HEK293T (cell line): ENCODE measurements at regions not wholly inside any gene's neighbourhood (a gene's known extent, or its start where the extent isn't known, plus 50 kb on each side); places are given as distances from the start of the nearest gene placed in this dataset.

Experiments
- CTCF ChIA-PET: fragments of 350-600 bp; formaldehyde crosslinking; extraction: SDS; loops from one replicate; lab custom pipeline; 2021; ENCODE audit warnings: antibody characterized with exemption, inconsistent platforms; lab: Yijun Ruan, JAX
- POLR2A ChIA-PET: fragments of 350-600 bp; formaldehyde crosslinking; extraction: SDS; loops from one replicate; lab custom pipeline; 2020; ENCODE audit warnings: antibody characterized with exemption, inconsistent platforms; lab: Yijun Ruan, JAX
- DNase-seq: peaks from one replicate; pipeline ENCODE4 v3.0.0; 2012; ENCODE audit warnings: mixed read lengths; ENCODE audit errors: extremely low spot score
- ARNT ChIP-seq: fragments of 450-650 bp; IDR thresholded peaks from 2 replicates; pipeline ENCODE4 v1.6.1; 2017; ENCODE audit warnings: mild to moderate bottlenecking
- BHLHE40 ChIP-seq: fragments of 450-650 bp; IDR thresholded peaks from 2 replicates; pipeline ENCODE4 v1.6.1; 2016; ENCODE audit warnings: mild to moderate bottlenecking, moderate library complexity, borderline replicate concordance
- CTBP1 ChIP-seq: fragments of 450-650 bp; IDR thresholded peaks from 2 replicates; pipeline ENCODE4 v1.6.1; 2016; ENCODE audit warnings: borderline replicate concordance
- ELF4 ChIP-seq: fragments of 450-650 bp; IDR thresholded peaks from 2 replicates; pipeline ENCODE4 v1.6.1; 2017; ENCODE audit warnings: antibody characterized with exemption
- FOXA1 ChIP-seq: fragments of 450-650 bp; IDR thresholded peaks from 2 replicates; pipeline ENCODE4 v1.6.1; 2016; ENCODE audit warnings: mild to moderate bottlenecking
- FOXK2 ChIP-seq: fragments of 450-650 bp; IDR thresholded peaks from 2 replicates; pipeline ENCODE4 v1.6.1; 2016; ENCODE audit warnings: mild to moderate bottlenecking
- FOXM1 ChIP-seq: fragments of 450-650 bp; IDR thresholded peaks from 2 replicates; pipeline ENCODE4 v1.6.1; 2017; ENCODE audit warnings: mild to moderate bottlenecking, borderline replicate concordance
- HDGF ChIP-seq: fragments of 450-650 bp; IDR thresholded peaks from 2 replicates; pipeline ENCODE4 v1.6.1; 2017; ENCODE audit warnings: antibody characterized with exemption, borderline replicate concordance
- L3MBTL2 ChIP-seq: fragments of 450-650 bp; conservative IDR thresholded peaks from 2 replicates; pipeline ENCODE4 v1.6.1; 2016; ENCODE audit warnings: mild to moderate bottlenecking
- LEF1 ChIP-seq: fragments of 450-650 bp; IDR thresholded peaks from 2 replicates; pipeline ENCODE4 v1.6.1; 2017; ENCODE audit warnings: mild to moderate bottlenecking, borderline replicate concordance
- NFRKB ChIP-seq: fragments of 450-650 bp; IDR thresholded peaks from 2 replicates; pipeline ENCODE4 v1.6.1; 2016; ENCODE audit warnings: mild to moderate bottlenecking, moderate library complexity
- SP1 ChIP-seq: fragments of 450-650 bp; IDR thresholded peaks from 2 replicates; pipeline ENCODE4 v1.6.1; 2017
- SUZ12 ChIP-seq: fragments of 450-650 bp; IDR thresholded peaks from 2 replicates; pipeline ENCODE4 v1.6.1; 2016; ENCODE audit warnings: mild to moderate bottlenecking
- TARDBP ChIP-seq: fragments of 450-650 bp; IDR thresholded peaks from 2 replicates; pipeline ENCODE4 v1.6.1; 2016
- ZNF384 ChIP-seq: fragments of 450-650 bp; IDR thresholded peaks from 2 replicates; pipeline ENCODE4 v1.6.1; 2016
- TF ChIP-seq, protein P1 (sequence below): fragments of 450-650 bp; IDR thresholded peaks from 2 replicates; pipeline ENCODE4 v1.6.1; 2016

GRCh38 chr20:16919841-16920240 is 171.7 kb downstream of the OTOR start:
- DNase-seq, result no peak
- CTCF ChIA-PET, result no interaction called here
- POLR2A ChIA-PET, result no interaction called here
- no peak for TF ChIP-seq SUZ12
- no peak for TF ChIP-seq FOXK2
- no peak for TF ChIP-seq CTBP1
- no peak for TF ChIP-seq TARDBP
- no peak for TF ChIP-seq BHLHE40
- TF ChIP-seq LEF1, result no peak
- TF ChIP-seq ELF4, result no peak
- TF ChIP-seq, protein P1, sequence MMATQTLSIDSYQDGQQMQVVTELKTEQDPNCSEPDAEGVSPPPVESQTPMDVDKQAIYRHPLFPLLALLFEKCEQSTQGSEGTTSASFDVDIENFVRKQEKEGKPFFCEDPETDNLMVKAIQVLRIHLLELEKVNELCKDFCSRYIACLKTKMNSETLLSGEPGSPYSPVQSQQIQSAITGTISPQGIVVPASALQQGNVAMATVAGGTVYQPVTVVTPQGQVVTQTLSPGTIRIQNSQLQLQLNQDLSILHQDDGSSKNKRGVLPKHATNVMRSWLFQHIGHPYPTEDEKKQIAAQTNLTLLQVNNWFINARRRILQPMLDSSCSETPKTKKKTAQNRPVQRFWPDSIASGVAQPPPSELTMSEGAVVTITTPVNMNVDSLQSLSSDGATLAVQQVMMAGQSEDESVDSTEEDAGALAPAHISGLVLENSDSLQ, result no peak
- no peak for TF ChIP-seq NFRKB

- DNase-seq, result no peak
- CTCF ChIA-PET, result no interaction called here
- TF ChIP-seq SP1, result no peak
- no peak for TF ChIP-seq LEF1
- TF ChIP-seq, protein P1, result no peak
- TF ChIP-seq NFRKB, result no peak
- no peak for TF ChIP-seq SUZ12
- TF ChIP-seq TARDBP, result no peak
- no peak for TF ChIP-seq ARNT
- no peak for TF ChIP-seq ZNF384
- no peak for TF ChIP-seq ELF4
- TF ChIP-seq CTBP1, result no peak
- POLR2A ChIA-PET, result no interaction called here
Observed at GRCh38 chr20:16922834-16923233, 174.7 kb downstream of the OTOR start.

DNA sequence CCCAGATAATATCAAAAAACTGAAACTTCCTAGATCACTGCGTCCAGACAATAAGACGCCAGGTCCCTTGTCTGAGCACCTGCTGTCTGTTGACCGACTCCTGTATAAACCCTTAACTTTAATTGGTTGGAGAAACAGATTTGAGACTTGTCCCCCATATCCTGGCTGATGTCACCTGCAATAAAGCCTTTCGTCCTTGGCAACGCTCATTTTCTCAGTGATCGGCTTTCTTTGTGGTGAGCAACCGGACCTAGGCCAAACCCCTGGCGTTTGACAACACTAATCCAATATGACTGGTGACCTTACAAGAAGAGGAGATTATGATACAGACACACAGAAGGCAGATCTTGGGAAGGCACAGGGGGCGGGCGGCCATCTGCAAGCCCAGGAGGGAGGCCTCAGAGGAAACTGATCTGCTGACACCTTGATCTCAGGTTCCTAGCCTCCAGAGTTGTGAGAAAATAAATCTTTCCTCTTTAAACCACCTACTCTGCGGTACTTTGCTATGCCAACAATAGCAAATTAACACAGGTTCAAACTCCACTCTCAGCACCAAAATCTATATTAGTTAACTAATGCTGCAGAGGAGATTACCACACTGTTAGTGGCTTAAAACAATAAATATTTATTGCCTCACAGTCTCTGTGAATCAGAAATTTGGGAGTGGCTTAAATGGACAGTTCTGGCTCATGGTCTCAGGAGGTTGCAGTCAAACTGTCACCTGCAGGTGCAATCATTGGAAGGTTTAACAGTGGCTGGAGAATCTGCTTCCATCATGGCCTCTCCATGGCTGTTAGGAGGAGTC is 178.7 kb downstream of the OTOR start:
- TF ChIP-seq ZNF384 (no peak), NFRKB (no peak), L3MBTL2 (no peak), FOXA1 (no peak), HDGF (no peak), FOXK2 (no peak), ARNT (no peak), TARDBP (no peak)
- DNase-seq, result no peak
- CTCF ChIA-PET, result no interaction called here
- POLR2A ChIA-PET, result no interaction called here

DNA sequence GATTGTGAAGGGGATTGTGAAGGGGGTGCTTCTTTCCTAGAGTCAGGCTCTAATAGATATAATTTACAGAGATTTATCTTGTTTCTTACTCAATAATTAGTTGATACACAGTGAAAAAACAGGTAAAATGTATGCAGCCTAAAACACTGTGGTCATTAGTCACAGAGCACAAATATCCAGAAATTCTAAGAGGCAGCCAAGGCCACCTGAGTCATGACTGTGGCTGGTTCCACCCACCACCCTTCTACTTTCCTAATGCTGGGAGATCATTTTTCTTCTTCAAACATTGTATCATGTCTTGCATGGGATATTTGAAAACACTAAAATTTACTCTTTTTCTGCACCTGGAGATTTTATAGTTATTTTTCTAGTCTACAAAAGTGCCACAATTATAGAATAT is 181.6 kb downstream of the OTOR start:
- POLR2A ChIA-PET, result no interaction called here
- DNase-seq, result no peak
- TF ChIP-seq BHLHE40 (no peak), ZNF384 (no peak), CTBP1 (no peak)
- CTCF ChIA-PET, result no interaction called here

DNA sequence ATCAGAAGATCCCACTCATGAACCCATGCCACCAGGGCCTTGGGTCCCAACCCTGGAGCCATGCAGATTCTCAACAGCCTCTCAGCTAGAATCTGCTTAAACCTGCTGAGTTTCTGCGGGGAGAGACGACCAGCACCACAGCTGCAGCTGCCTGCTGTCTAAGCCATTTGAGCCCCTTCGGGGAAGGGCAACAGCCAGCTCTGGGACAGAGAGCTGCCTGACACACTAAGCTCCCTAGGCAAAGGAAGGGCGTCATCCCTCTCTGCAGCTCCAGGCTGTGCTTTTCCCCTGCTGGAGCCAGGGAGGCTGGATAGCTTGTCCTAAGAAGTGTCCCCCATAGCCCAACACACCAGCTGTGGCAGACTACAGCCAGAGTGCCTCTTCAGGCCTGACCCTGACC is 182.5 kb downstream of the OTOR start:
- TF ChIP-seq SP1 (no peak), FOXA1 (no peak), FOXM1 (no peak), FOXK2 (no peak), TARDBP (no peak), NFRKB (no peak), HDGF (no peak), SUZ12 (no peak), ELF4 (no peak), LEF1 (no peak), L3MBTL2 (no peak), BHLHE40 (no peak), CTBP1 (no peak), ZNF384 (no peak)
- TF ChIP-seq, protein P1, result no peak

DNA sequence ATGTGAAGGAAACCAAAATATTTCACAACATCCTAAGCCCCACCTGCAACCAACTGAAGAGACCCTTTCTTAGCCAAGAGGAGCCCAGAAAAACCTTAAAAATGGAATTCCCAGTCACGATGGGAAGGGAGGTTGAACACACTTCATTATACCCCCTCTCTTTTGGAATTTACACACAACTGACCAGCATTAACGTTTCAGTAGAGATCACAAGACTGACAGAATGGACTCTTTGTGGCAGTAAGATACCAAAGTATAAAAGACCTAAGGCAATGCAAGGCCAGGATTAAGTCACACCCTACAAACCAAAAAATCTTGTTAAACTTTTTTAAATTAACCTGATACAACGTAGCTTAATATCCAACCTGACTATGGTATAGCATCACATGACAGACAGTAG is 190.9 kb downstream of the OTOR start:
- TF ChIP-seq TARDBP (no peak), SUZ12 (no peak), ZNF384 (no peak), L3MBTL2 (no peak), ARNT (no peak), ELF4 (no peak)
- CTCF ChIA-PET, result no interaction called here
- POLR2A ChIA-PET, result no interaction called here
- DNase-seq, result no peak

More for the DNA sequence above, 182.5 kb downstream of the OTOR start:
- CTCF ChIA-PET, result no interaction called here
- DNase-seq, result no peak
- POLR2A ChIA-PET, result no interaction called here

DNA sequence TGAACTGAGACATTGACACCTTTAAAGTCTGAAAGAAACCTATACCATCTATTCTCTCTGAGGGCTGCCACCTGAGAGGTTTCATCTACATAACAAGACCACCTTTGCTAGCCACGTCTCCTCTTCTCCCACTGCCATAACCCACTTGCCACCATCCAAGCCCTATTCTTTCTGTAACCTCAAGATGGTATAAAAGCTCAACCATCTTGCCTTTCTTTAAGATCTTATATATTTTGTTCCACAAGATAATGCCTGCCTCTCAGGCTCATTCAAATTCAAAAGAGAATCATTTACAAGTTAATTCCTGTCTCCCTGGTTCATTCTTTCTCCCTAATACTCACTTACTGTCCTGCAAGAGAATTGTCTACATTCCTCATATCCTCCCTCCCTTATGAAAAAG is 192.5 kb downstream of the OTOR start:
- CTCF ChIA-PET, result no interaction called here

More for the DNA sequence above, 192.5 kb downstream of the OTOR start:
- POLR2A ChIA-PET, result no interaction called here
- DNase-seq, result no peak
- no peak for TF ChIP-seq LEF1
- TF ChIP-seq HDGF, result no peak
- TF ChIP-seq ARNT, result no peak
- no peak for TF ChIP-seq L3MBTL2
- no peak for TF ChIP-seq ELF4
- TF ChIP-seq NFRKB, result no peak
- no peak for TF ChIP-seq FOXK2
- no peak for TF ChIP-seq CTBP1
- TF ChIP-seq SP1, result no peak
- no peak for TF ChIP-seq BHLHE40
- TF ChIP-seq FOXA1, result no peak
- no peak for TF ChIP-seq TARDBP
- TF ChIP-seq, protein P1, result no peak
- no peak for TF ChIP-seq ZNF384
- TF ChIP-seq FOXM1, result no peak
- no peak for TF ChIP-seq SUZ12
